ENCODE measurements at regions not wholly inside any gene's neighbourhood (a gene's known extent, or its start where the extent isn't known, plus 50 kb on each side); places are given as distances from the start of the nearest gene placed in this dataset.

DNA sequence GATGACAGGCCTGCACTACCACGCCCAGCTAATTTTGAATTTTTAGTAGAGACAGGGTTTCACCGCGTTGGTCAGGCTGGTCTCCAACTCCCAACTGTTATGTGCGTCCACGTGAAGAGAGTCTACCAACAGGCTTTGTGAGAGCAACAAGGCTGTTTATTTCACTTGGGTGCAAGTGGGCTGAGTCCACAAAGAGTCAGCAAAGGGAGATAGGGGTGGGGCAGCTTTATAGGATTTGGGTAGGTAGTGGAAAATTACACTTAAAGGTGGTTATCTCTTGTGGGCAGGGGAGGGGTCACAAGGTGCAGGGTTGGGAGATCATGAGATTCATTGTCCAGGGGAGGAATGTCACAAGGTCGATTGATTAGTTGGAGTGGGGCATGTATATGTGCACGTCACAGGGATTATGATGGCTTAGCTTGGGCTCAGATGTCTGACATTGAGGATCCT lies 111.6 kb downstream of the GOSR1 start (continued):
- no peak for TF ChIP-seq WIZ (CRISPR knock-in tag; IDR thresholded peaks at IDR 0.05)
- no peak for TF ChIP-seq AHR (CRISPR knock-in tag; IDR thresholded peaks at IDR 0.05)
- TF ChIP-seq SOX6 (IDR thresholded peaks at IDR 0.05): no peak
- TF ChIP-seq SOX6 (CRISPR knock-in tag; IDR thresholded peaks at IDR 0.05): peak; percentile 99
- no peak for TF ChIP-seq ZNF296 (CRISPR knock-in tag; conservative IDR thresholded peaks at IDR 0.05)
- TF ChIP-seq, protein P1, sequence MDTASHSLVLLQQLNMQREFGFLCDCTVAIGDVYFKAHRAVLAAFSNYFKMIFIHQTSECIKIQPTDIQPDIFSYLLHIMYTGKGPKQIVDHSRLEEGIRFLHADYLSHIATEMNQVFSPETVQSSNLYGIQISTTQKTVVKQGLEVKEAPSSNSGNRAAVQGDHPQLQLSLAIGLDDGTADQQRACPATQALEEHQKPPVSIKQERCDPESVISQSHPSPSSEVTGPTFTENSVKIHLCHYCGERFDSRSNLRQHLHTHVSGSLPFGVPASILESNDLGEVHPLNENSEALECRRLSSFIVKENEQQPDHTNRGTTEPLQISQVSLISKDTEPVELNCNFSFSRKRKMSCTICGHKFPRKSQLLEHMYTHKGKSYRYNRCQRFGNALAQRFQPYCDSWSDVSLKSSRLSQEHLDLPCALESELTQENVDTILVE (CRISPR knock-in tag; IDR thresholded peaks at IDR 0.05): no peak
- TF ChIP-seq ZNF225 (CRISPR knock-in tag; IDR thresholded peaks at IDR 0.05): no peak
- TF ChIP-seq ZKSCAN1 (IDR thresholded peaks at IDR 0.05; ENCODE audit: low read length): no peak
- TF ChIP-seq, protein P2, sequence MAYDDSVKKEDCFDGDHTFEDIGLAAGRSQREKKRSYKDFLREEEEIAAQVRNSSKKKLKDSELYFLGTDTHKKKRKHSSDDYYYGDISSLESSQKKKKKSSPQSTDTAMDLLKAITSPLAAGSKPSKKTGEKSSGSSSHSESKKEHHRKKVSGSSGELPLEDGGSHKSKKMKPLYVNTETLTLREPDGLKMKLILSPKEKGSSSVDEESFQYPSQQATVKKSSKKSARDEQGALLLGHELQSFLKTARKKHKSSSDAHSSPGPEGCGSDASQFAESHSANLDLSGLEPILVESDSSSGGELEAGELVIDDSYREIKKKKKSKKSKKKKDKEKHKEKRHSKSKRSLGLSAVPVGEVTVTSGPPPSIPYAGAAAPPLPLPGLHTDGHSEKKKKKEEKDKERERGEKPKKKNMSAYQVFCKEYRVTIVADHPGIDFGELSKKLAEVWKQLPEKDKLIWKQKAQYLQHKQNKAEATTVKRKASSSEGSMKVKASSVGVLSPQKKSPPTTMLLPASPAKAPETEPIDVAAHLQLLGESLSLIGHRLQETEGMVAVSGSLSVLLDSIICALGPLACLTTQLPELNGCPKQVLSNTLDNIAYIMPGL (CRISPR knock-in tag; IDR thresholded peaks at IDR 0.05; ENCODE audit: borderline replicate concordance in 1 of 2, low read depth in 1 of 2): no peak; a peak in 1 of 4 replicates
- no peak for TF ChIP-seq ARHGAP35 (CRISPR knock-in tag; IDR thresholded peaks at IDR 0.05; ENCODE audit: borderline replicate concordance)
- TF ChIP-seq, protein P3, sequence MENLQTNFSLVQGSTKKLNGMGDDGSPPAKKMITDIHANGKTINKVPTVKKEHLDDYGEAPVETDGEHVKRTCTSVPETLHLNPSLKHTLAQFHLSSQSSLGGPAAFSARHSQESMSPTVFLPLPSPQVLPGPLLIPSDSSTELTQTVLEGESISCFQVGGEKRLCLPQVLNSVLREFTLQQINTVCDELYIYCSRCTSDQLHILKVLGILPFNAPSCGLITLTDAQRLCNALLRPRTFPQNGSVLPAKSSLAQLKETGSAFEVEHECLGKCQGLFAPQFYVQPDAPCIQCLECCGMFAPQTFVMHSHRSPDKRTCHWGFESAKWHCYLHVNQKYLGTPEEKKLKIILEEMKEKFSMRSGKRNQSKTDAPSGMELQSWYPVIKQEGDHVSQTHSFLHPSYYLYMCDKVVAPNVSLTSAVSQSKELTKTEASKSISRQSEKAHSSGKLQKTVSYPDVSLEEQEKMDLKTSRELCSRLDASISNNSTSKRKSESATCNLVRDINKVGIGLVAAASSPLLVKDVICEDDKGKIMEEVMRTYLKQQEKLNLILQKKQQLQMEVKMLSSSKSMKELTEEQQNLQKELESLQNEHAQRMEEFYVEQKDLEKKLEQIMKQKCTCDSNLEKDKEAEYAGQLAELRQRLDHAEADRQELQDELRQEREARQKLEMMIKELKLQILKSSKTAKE (CRISPR knock-in tag; IDR thresholded peaks at IDR 0.05; ENCODE audit: borderline replicate concordance): peak; percentile 71
- no peak for TF ChIP-seq ZZZ3 (CRISPR knock-in tag; IDR thresholded peaks at IDR 0.05; ENCODE audit: borderline replicate concordance)
- TF ChIP-seq, protein P4, sequence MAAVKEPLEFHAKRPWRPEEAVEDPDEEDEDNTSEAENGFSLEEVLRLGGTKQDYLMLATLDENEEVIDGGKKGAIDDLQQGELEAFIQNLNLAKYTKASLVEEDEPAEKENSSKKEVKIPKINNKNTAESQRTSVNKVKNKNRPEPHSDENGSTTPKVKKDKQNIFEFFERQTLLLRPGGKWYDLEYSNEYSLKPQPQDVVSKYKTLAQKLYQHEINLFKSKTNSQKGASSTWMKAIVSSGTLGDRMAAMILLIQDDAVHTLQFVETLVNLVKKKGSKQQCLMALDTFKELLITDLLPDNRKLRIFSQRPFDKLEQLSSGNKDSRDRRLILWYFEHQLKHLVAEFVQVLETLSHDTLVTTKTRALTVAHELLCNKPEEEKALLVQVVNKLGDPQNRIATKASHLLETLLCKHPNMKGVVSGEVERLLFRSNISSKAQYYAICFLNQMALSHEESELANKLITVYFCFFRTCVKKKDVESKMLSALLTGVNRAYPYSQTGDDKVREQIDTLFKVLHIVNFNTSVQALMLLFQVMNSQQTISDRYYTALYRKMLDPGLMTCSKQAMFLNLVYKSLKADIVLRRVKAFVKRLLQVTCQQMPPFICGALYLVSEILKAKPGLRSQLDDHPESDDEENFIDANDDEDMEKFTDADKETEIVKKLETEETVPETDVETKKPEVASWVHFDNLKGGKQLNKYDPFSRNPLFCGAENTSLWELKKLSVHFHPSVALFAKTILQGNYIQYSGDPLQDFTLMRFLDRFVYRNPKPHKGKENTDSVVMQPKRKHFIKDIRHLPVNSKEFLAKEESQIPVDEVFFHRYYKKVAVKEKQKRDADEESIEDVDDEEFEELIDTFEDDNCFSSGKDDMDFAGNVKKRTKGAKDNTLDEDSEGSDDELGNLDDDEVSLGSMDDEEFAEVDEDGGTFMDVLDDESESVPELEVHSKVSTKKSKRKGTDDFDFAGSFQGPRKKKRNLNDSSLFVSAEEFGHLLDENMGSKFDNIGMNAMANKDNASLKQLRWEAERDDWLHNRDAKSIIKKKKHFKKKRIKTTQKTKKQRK (IDR thresholded peaks at IDR 0.05; ENCODE audit: low read length): no peak
- TF ChIP-seq ZNF441 (CRISPR knock-in tag; IDR thresholded peaks at IDR 0.05; ENCODE audit: borderline replicate concordance): peak; percentile 61
- no peak for TF ChIP-seq MAFF (IDR thresholded peaks at IDR 0.05; ENCODE audit: low read depth, low read length)
- no peak for TF ChIP-seq ZFYVE20 (CRISPR knock-in tag; IDR thresholded peaks at IDR 0.05; ENCODE audit: borderline replicate concordance, low read depth)
- no peak for TF ChIP-seq RBFOX2 (IDR thresholded peaks at IDR 0.05; ENCODE audit: low read depth, low read length)
- TF ChIP-seq, protein P5, sequence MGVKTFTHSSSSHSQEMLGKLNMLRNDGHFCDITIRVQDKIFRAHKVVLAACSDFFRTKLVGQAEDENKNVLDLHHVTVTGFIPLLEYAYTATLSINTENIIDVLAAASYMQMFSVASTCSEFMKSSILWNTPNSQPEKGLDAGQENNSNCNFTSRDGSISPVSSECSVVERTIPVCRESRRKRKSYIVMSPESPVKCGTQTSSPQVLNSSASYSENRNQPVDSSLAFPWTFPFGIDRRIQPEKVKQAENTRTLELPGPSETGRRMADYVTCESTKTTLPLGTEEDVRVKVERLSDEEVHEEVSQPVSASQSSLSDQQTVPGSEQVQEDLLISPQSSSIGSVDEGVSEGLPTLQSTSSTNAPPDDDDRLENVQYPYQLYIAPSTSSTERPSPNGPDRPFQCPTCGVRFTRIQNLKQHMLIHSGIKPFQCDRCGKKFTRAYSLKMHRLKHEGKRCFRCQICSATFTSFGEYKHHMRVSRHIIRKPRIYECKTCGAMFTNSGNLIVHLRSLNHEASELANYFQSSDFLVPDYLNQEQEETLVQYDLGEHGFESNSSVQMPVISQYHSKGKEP (CRISPR knock-in tag; IDR thresholded peaks at IDR 0.05): no peak
- no peak for TF ChIP-seq CHCHD3 (CRISPR knock-in tag; IDR thresholded peaks at IDR 0.05)
- TF ChIP-seq, protein P6, sequence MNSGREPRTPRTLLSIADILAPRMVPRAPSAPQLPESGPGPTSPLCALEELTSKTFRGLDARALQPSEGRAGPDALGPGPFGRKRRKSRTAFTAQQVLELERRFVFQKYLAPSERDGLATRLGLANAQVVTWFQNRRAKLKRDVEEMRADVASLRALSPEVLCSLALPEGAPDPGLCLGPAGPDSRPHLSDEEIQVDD (CRISPR knock-in tag; IDR thresholded peaks at IDR 0.05; ENCODE audit: borderline replicate concordance): no peak
- no peak for TF ChIP-seq KDM4B (CRISPR knock-in tag; IDR thresholded peaks at IDR 0.05)
